HCT116 (cell line): ENCODE measurements at regions not wholly inside any gene's neighbourhood (a gene's known extent, or its start where the extent isn't known, plus 50 kb on each side); places are given as distances from the start of the nearest gene placed in this dataset.

Experiments
- POLR2A ChIP-seq: IDR thresholded peaks from 2 replicates; pipeline ENCODE4 v1.7.0; 2011; ENCODE audit warnings: borderline replicate concordance; ENCODE audit not compliant: insufficient read depth, insufficient read length; ENCODE audit errors: extremely low read depth
- RAD21 ChIP-seq: IDR thresholded peaks from 2 replicates; pipeline ENCODE4 v1.6.1; 2012; ENCODE audit warnings: low read depth, mild to moderate bottlenecking
- SIN3A ChIP-seq: IDR thresholded peaks from 2 replicates; pipeline ENCODE4 v1.6.1; 2012; ENCODE audit warnings: low read depth
- TF ChIP-seq, protein P1 (sequence below), 3 experiments: fragments of 200-600 bp in 1 of 3; sonication (generic) in 1 of 3; IDR thresholded peaks in 2 of 3; conservative IDR thresholded peaks in 1 of 3; 2 replicates each; pipeline ENCODE4 v1.5.1; 2012 to 2017; ENCODE audit warnings: low read depth in 2 of 3, low read length in 2 of 3, antibody characterized with exemption in 1 of 3, borderline replicate concordance in 1 of 3, control low read depth in 1 of 3, mild to moderate bottlenecking in 1 of 3, mixed read lengths in 1 of 3, mixed run types in 1 of 3, moderate library complexity in 1 of 3; ENCODE audit not compliant: insufficient read depth in 1 of 3

DNA sequence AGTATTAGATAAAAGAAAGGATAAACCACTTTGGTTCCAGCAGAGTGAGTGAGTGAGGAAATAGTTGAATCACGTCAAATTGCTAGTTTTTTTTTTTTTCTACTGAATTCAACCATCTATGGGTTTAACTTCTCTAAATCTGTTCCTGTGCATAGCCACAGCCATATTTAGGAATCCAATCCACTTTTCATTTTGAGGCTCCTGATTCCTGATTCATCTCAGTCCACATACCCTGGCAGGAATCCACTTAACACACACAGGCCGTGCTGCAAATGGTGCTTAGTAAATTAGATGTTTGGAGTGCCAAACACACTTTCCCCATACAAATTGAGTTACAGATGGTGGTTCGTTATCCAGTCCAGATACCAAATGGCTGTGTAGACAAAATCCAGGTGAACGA is 220.3 kb downstream of the ALDH8A1 start:
- TF ChIP-seq, protein P1, sequence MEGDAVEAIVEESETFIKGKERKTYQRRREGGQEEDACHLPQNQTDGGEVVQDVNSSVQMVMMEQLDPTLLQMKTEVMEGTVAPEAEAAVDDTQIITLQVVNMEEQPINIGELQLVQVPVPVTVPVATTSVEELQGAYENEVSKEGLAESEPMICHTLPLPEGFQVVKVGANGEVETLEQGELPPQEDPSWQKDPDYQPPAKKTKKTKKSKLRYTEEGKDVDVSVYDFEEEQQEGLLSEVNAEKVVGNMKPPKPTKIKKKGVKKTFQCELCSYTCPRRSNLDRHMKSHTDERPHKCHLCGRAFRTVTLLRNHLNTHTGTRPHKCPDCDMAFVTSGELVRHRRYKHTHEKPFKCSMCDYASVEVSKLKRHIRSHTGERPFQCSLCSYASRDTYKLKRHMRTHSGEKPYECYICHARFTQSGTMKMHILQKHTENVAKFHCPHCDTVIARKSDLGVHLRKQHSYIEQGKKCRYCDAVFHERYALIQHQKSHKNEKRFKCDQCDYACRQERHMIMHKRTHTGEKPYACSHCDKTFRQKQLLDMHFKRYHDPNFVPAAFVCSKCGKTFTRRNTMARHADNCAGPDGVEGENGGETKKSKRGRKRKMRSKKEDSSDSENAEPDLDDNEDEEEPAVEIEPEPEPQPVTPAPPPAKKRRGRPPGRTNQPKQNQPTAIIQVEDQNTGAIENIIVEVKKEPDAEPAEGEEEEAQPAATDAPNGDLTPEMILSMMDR (IDR thresholded peaks at IDR 0.05 in 2 of 3, conservative IDR thresholded peaks at IDR 0.05 in 1 of 3; ENCODE audit: borderline replicate concordance in 1 of 3, insufficient read depth in 1 of 3, low read depth in 2 of 3, low read length in 2 of 3), result no peak
- TF ChIP-seq POLR2A (no peak), RAD21 (no peak), SIN3A (no peak)
